ENCODE measurements at regions not wholly inside any gene's neighbourhood (a gene's known extent, or its start where the extent isn't known, plus 50 kb on each side); places are given as distances from the start of the nearest gene placed in this dataset.

DNA sequence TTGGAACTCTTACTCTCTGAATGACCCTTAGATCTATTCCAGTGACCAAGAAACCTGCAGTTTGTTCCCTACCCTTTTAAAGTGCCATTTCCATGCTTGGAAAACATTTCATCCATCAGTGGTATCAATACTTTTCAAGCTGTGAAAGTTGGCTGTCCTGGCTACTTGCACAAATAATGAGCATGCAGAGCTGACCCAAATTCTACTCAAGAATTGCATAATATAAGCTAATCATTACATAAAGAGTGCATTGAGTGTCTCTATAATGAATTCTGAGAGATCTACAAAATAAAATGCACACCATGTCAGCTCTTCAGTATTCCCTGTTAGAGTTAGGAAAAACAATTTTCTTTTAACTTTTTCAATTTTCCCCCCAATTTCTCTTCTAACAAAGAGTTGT, 181.3 kb upstream of the HS3ST5 start:
- TF ChIP-seq CTCF (IDR thresholded peaks at IDR 0.05; ENCODE audit: extremely low read depth in 1 of 2, insufficient read depth in 1 of 2, low read depth in 1 of 2, low read length in 2 of 2): no peak
- no peak for TF ChIP-seq POLR2A (IDR thresholded peaks at IDR 0.05; ENCODE audit: low read depth, low read length)
- no peak for TF ChIP-seq EZH2 (IDR thresholded peaks at IDR 0.05; ENCODE audit: borderline replicate concordance, low read depth, low read length, severe bottlenecking)
- TF ChIP-seq, protein P1, sequence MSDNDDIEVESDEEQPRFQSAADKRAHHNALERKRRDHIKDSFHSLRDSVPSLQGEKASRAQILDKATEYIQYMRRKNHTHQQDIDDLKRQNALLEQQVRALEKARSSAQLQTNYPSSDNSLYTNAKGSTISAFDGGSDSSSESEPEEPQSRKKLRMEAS (IDR thresholded peaks at IDR 0.05; ENCODE audit: insufficient read depth, insufficient read length): no peak
- TF ChIP-seq POLR2AphosphoS5 (IDR thresholded peaks at IDR 0.05; ENCODE audit: insufficient read depth, low read depth, low read length): no peak
